IMR-90 (cell line): ENCODE measurements at regions not wholly inside any gene's neighbourhood (a gene's known extent, or its start where the extent isn't known, plus 50 kb on each side); places are given as distances from the start of the nearest gene placed in this dataset.

Experiments
- ATAC-seq: fragments of 200-7000 bp; cut with Tn5 transposase; 2 replicates; pipeline ENCODE4 v1.9.1; 2020; ENCODE audit warnings: low read depth, mild to moderate bottlenecking, moderate library complexity
- BruUV-seq: library from RNA; stranded (reverse); fragments of 400-500 nt; replicated peaks from 2 replicates; lab custom pipeline; 2021; lab: Mats Ljungman, UMichigan
- CTCF ChIA-PET: fragments of 300-600 bp; formaldehyde crosslinking; extraction: SDS; loops from one replicate; lab custom pipeline; 2021; ENCODE audit warnings: antibody characterized with exemption; lab: Yijun Ruan, JAX
- POLR2A ChIA-PET: fragments of 300-600 bp; sonication (Branson Sonifier 250); formaldehyde crosslinking; loops from one replicate; lab custom pipeline; 2022; ENCODE audit warnings: antibody characterized with exemption; ENCODE audit not compliant: unreplicated experiment; lab: Charles Lee
- DNase-seq: peaks from one replicate; pipeline ENCODE4 v3.0.0; 2013
- H2AFZ ChIP-seq: replicated peaks from 2 replicates; pipeline ENCODE3; 2013; ENCODE audit warnings: low read length, mild to moderate bottlenecking; ENCODE audit not compliant: poor library complexity
- H2AK5ac ChIP-seq: 2 replicates; pipeline ENCODE4 v1.6.1; 2013; ENCODE audit warnings: low read depth, low read length, inconsistent platforms
- H2AK9ac ChIP-seq: replicated peaks from 2 replicates; pipeline ENCODE3; 2013; ENCODE audit warnings: mild to moderate bottlenecking, low read depth, low read length, moderate library complexity; ENCODE audit not compliant: poor library complexity
- H2BK120ac ChIP-seq: 2 replicates; pipeline ENCODE4 v1.6.1; 2013; ENCODE audit warnings: low read depth, low read length, inconsistent platforms
- H2BK15ac ChIP-seq: 3 replicates; pipeline ENCODE4 v1.6.1; 2013; ENCODE audit warnings: low read depth, low read length, inconsistent platforms
- H2BK20ac ChIP-seq: 2 replicates; pipeline ENCODE4 v1.6.1; 2013; ENCODE audit warnings: low read depth, mild to moderate bottlenecking, inconsistent platforms, low read length, moderate library complexity
- H2BK5ac ChIP-seq: 2 replicates; pipeline ENCODE4 v1.6.1; 2013; ENCODE audit warnings: mild to moderate bottlenecking, low read depth, low read length, inconsistent platforms; ENCODE audit not compliant: poor library complexity, severe bottlenecking
- H3K14ac ChIP-seq: replicated peaks from 2 replicates; pipeline ENCODE4 v1.6.1; 2013; ENCODE audit warnings: low read depth, low read length, inconsistent platforms
- H3K18ac ChIP-seq: 2 replicates; pipeline ENCODE4 v1.6.1; 2013; ENCODE audit warnings: low read depth, low read length, control low read depth
- H3K23ac ChIP-seq: 2 replicates; pipeline ENCODE4 v1.6.1; 2013; ENCODE audit warnings: low read depth, low read length, inconsistent platforms
- H3K27ac ChIP-seq: 2 replicates; pipeline ENCODE4 v1.5.1; 2013; ENCODE audit warnings: mild to moderate bottlenecking, control low read depth, low read length; ENCODE audit not compliant: insufficient read depth
- H3K27me3 ChIP-seq: 2 replicates; pipeline ENCODE4 v1.6.1; 2013; ENCODE audit warnings: low read length; ENCODE audit not compliant: control insufficient read depth, insufficient read depth
- H3K36me3 ChIP-seq: 2 replicates; pipeline ENCODE4 v1.6.1; 2013; ENCODE audit warnings: low read length, mixed read lengths; ENCODE audit not compliant: control insufficient read depth, insufficient read depth
- H3K4ac ChIP-seq: 2 replicates; pipeline ENCODE4 v1.6.1; 2013; ENCODE audit warnings: low read depth, low read length, inconsistent platforms
- H3K4me1 ChIP-seq: 2 replicates; pipeline ENCODE4 v1.6.1; 2013; ENCODE audit warnings: low read length, mixed read lengths; ENCODE audit not compliant: control insufficient read depth, insufficient read depth
- H3K4me2 ChIP-seq: 2 replicates; pipeline ENCODE4 v1.6.1; 2013; ENCODE audit warnings: low read depth, mild to moderate bottlenecking, control low read depth, low read length, moderate library complexity
- H3K4me3 ChIP-seq: 2 replicates; pipeline ENCODE4 v1.5.1; 2013; ENCODE audit warnings: low read depth, mild to moderate bottlenecking, control low read depth, low read length, moderate library complexity; ENCODE audit not compliant: insufficient read depth
- H3K56ac ChIP-seq: 2 replicates; pipeline ENCODE4 v1.6.1; 2013; ENCODE audit warnings: low read length, inconsistent platforms; ENCODE audit not compliant: insufficient read depth; ENCODE audit errors: extremely low read depth
- H3K79me1 ChIP-seq, 2 experiments: 2 replicates each; pipeline ENCODE4 v1.6.1; 2013; ENCODE audit warnings: low read length in 2 of 2, inconsistent platforms in 1 of 2, low read depth in 1 of 2
- H3K9ac ChIP-seq: 2 replicates; pipeline ENCODE4 v1.6.1; 2013; ENCODE audit warnings: low read depth, low read length, control low read depth
- H3K9me1 ChIP-seq: 2 replicates; pipeline ENCODE4 v1.6.1; 2013; ENCODE audit warnings: low read length, inconsistent platforms; ENCODE audit not compliant: insufficient read depth
- H3K9me3 ChIP-seq: 2 replicates; pipeline ENCODE4 v1.6.1; 2013; ENCODE audit warnings: low read length; ENCODE audit not compliant: control insufficient read depth, insufficient read depth
- H4K20me1 ChIP-seq: 2 replicates; pipeline ENCODE4 v1.6.1; 2013; ENCODE audit warnings: low read length, inconsistent platforms; ENCODE audit not compliant: insufficient read depth
- H4K5ac ChIP-seq: 2 replicates; pipeline ENCODE4 v1.6.1; 2013; ENCODE audit warnings: mild to moderate bottlenecking, low read depth, low read length, control low read depth
- H4K8ac ChIP-seq, 2 experiments: 2 replicates each; pipeline ENCODE4 v1.6.1; 2013; ENCODE audit warnings: low read depth in 2 of 2, low read length in 2 of 2, control low read depth in 1 of 2, inconsistent platforms in 1 of 2
- H4K91ac ChIP-seq: 2 replicates; pipeline ENCODE4 v1.6.1; 2013; ENCODE audit warnings: low read depth, low read length, inconsistent platforms; ENCODE audit not compliant: insufficient read depth
- MAFK ChIP-seq: IDR thresholded peaks from 2 replicates; pipeline ENCODE4 v1.6.1; 2012; ENCODE audit warnings: low read depth, low read length, improper control_type of control experiment
- RCOR1 ChIP-seq: IDR thresholded peaks from 2 replicates; pipeline ENCODE4 v1.6.1; 2012; ENCODE audit warnings: mild to moderate bottlenecking, low read length, improper control_type of control experiment; ENCODE audit not compliant: insufficient replicate concordance
- WGBS, 2 experiments: methylation state at CpG; one replicate each; pipeline versions ENCODE4 v1.1.5 to v1.1.7; 2013; ENCODE audit warnings: missing lambda C conversion rate in 2 of 2; ENCODE audit not compliant: insufficient read length in 1 of 2; ENCODE audit errors: extremely low coverage in 2 of 2; 5-methylcytosine and 5-hydroxymethylcytosine counted together
- dilution Hi-C: fragments of 300-500 bp; cut with HindIII; formaldehyde crosslinking; loops from one replicate; pipeline ENCODE4 v1.14.3; 2018; ENCODE audit warnings: low sequenced_read_pairs; ENCODE audit not compliant: unreplicated experiment
- in situ Hi-C: fragments of 300-500 bp; cut with MboI; formaldehyde crosslinking; loops from 3 replicates; pipeline ENCODE4 v1.14.3; 2019; ENCODE audit warnings: low sequenced_read_pairs, inconsistent platforms, mixed read lengths
- intact Hi-C: fragments of 100-400 bp; cut with micrococcal nuclease; formaldehyde crosslinking; loops from 2 replicates; pipeline ENCODE4 v1.10.0; 2022
- TF ChIP-seq, protein P1 (sequence below): conservative IDR thresholded peaks from 2 replicates; pipeline ENCODE4 v1.5.1; 2012; ENCODE audit warnings: mild to moderate bottlenecking, low read depth, low read length, improper control_type of control experiment

DNA sequence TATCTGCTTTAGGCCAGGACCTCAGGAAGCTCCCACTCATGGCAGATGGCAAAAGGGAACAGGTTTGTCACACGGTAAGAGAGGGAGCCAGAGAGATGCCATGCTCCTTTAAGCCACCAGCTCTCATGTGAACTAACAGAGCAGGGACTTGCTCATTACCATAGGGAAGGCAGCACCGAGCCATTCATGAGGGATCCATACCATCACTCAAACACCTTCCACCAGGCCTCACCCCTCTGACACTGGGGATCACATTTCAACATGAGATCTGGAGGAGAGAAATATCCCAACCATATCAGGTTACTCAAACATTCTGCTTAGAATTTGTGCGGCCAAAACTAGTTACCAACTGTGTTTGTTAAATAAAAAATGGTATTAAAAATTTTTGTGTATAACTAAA lies 427.0 kb downstream of the UQCRFS1 start:
- ChIA-PET CTCF (no interaction called here), POLR2A (no interaction called here)
- no peak overlapping the region for H3K18ac ChIP-seq
- H3K27ac ChIP-seq, result no peak overlapping the region
- no peak overlapping the region for H3K23ac ChIP-seq
- H2BK5ac ChIP-seq, result no peak overlapping the region
- peaks cover 6% of the 10 kb centered on the region for H3K9me3 ChIP-seq
- DNase-seq, result no peak
- intact Hi-C loops (no loop called here), dilution Hi-C loops (no loop called here), in situ Hi-C loops (no loop called here)
- BruUV-seq, result no TSS peak
- no peak overlapping the region for H2BK120ac ChIP-seq
- no peak overlapping the region for H4K8ac ChIP-seq
- H3K14ac ChIP-seq, result no peak overlapping the region
- no peaks in the 10 kb centered on the region for H3K4me1 ChIP-seq
- H4K91ac ChIP-seq, result no peak overlapping the region
- H4K20me1 ChIP-seq, result no peaks in the 10 kb centered on the region
- H4K5ac ChIP-seq, result no peak overlapping the region
- H2BK15ac ChIP-seq, result no peak overlapping the region
- H3K56ac ChIP-seq, result no peak overlapping the region
- no peak overlapping the region for H3K4me3 ChIP-seq
- no peak for ATAC-seq
- H2AFZ ChIP-seq, result no peak overlapping the region
- H3K4me2 ChIP-seq, result no peak overlapping the region
- H2AK5ac ChIP-seq, result no peak overlapping the region
- H3K4ac ChIP-seq, result no peak overlapping the region
- 40% methylated on average over 1 of the region's 3 CpGs; no CpG with 5 or more reads in 1 of the 2 experiments for WGBS, 2 experiments
- H3K79me1 ChIP-seq, result no peaks in the 10 kb centered on the region
- no peaks in the 10 kb centered on the region for H3K36me3 ChIP-seq
- no peak overlapping the region for H3K9ac ChIP-seq
- H3K9me1 ChIP-seq, result no peaks in the 10 kb centered on the region
- H3K27me3 ChIP-seq, result no peaks in the 10 kb centered on the region
- TF ChIP-seq RCOR1 (no peak), MAFK (no peak)
- TF ChIP-seq, protein P1, sequence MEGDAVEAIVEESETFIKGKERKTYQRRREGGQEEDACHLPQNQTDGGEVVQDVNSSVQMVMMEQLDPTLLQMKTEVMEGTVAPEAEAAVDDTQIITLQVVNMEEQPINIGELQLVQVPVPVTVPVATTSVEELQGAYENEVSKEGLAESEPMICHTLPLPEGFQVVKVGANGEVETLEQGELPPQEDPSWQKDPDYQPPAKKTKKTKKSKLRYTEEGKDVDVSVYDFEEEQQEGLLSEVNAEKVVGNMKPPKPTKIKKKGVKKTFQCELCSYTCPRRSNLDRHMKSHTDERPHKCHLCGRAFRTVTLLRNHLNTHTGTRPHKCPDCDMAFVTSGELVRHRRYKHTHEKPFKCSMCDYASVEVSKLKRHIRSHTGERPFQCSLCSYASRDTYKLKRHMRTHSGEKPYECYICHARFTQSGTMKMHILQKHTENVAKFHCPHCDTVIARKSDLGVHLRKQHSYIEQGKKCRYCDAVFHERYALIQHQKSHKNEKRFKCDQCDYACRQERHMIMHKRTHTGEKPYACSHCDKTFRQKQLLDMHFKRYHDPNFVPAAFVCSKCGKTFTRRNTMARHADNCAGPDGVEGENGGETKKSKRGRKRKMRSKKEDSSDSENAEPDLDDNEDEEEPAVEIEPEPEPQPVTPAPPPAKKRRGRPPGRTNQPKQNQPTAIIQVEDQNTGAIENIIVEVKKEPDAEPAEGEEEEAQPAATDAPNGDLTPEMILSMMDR, result no peak
- no peak overlapping the region for H2BK20ac ChIP-seq
- H2AK9ac ChIP-seq, result no peak overlapping the region
